ENCODE measurements at regions not wholly inside any gene's neighbourhood (a gene's known extent, or its start where the extent isn't known, plus 50 kb on each side); places are given as distances from the start of the nearest gene placed in this dataset.
A peak's percentile ranks its signal among the peaks of the same experiment; 100 is the strongest.

GRCh38 chr18:25832001-25832604, 258.3 kb downstream of the SS18 start (continued):
- TF ChIP-seq CTCF (conservative IDR thresholded peaks at IDR 0.05; ENCODE audit: low read depth in 2 of 2), result peak; percentile 89 to 93
- TF ChIP-seq ETS1 (IDR thresholded peaks at IDR 0.05), result no peak
- no peak for TF ChIP-seq CREB1 (CRISPR knock-in tag; IDR thresholded peaks at IDR 0.05; ENCODE audit: low read depth)
- TF ChIP-seq JUNB (IDR thresholded peaks at IDR 0.05; ENCODE audit: unreplicated experiment), result no peak
- no peak for TF ChIP-seq ZNF114 (CRISPR knock-in tag; IDR thresholded peaks at IDR 0.05)
- no peak for TF ChIP-seq ZNF331 (CRISPR knock-in tag; IDR thresholded peaks at IDR 0.05; ENCODE audit: low read depth)

GRCh38 chr18:25831301-25831701, 259.1 kb downstream of the SS18 start:
- no peak overlapping the region for H3K27ac Mint-ChIP-seq
- no peak overlapping the region for H3K4me2 ChIP-seq
- TF ChIP-seq ZNF331 (CRISPR knock-in tag; IDR thresholded peaks at IDR 0.05; ENCODE audit: low read depth) (no peak), ZNF462 (CRISPR knock-in tag; IDR thresholded peaks at IDR 0.05) (no peak), ZNF114 (CRISPR knock-in tag; IDR thresholded peaks at IDR 0.05) (no peak), REST (IDR thresholded peaks at IDR 0.05; ENCODE audit: unreplicated experiment) (no peak), CTCF (conservative IDR thresholded peaks at IDR 0.05; ENCODE audit: low read depth in 2 of 2) (no peak), EZH2phosphoT487 (IDR thresholded peaks at IDR 0.05; ENCODE audit: unreplicated experiment) (no peak)

More at GRCh38 chr18:25831301-25831701, 259.1 kb downstream of the SS18 start:
- Histone ChIP-seq H3F3A (replicated peaks; ENCODE audit: low read depth) (no peaks in the 10 kb centered on the region), H3K27me3 (ENCODE audit: insufficient read depth) (no peaks in the 10 kb centered on the region), H2AFZ (no peak overlapping the region), H3K79me2 (replicated peaks; ENCODE audit: insufficient read depth) (no peaks in the 10 kb centered on the region), H4K20me1 (replicated peaks; ENCODE audit: insufficient read depth) (no peaks in the 10 kb centered on the region), H3K9me2 (ENCODE audit: insufficient read depth) (no peaks in the 10 kb centered on the region), H3K36me3 (ENCODE audit: insufficient read depth) (no peaks in the 10 kb centered on the region), H3K4me1 (ENCODE audit: insufficient read depth) (no peaks in the 10 kb centered on the region; the same call in 1 of the 2 replicates), H3K27ac (ENCODE audit: low read depth) (no peak overlapping the region), H3K4me3 (no peak overlapping the region)
- no peaks in the 10 kb centered on the region for H3K9me3 Mint-ChIP-seq
- H3K36me3 Mint-ChIP-seq (ENCODE audit: low read depth), result no peaks in the 10 kb centered on the region
- DNase-seq (ENCODE audit: low spot score) (no peak), ATAC-seq (no peak)
- H3K4me3 Mint-ChIP-seq, result no peak overlapping the region
- H3K4me1 Mint-ChIP-seq, result no peaks in the 10 kb centered on the region; the same call in 2 of the 3 replicates
- H3K27me3 Mint-ChIP-seq (ENCODE audit: insufficient read depth, low read depth, poor library complexity), result no peaks in the 10 kb centered on the region

Measured in GM23338 (cell line).